ENCODE measurements at regions not wholly inside any gene's neighbourhood (a gene's known extent, or its start where the extent isn't known, plus 50 kb on each side); places are given as distances from the start of the nearest gene placed in this dataset.

DNA sequence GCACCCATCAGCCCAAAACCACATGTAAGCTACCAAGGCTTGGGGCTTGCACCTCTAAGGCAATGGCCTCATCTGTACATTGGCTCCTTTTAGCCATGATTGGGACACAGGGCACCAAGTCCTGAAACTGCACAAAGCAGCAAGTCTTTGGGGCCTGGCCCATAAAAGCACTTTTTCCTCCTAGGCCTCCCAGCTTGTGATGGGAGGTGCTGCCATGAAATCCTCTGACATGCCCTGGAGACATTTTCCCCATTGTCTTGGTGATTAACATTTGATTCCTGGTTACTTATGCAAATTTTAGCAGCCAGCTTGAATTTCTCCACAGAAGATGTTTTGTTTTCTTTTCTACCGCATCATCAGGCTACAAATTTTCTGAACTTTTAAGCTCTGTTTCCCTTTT, 58.5 kb upstream of the PABPC4L start:
- no peak overlapping the region for H3K4me3 ChIP-seq
- no peaks in the 10 kb centered on the region for H3K9me3 ChIP-seq
- ATAC-seq (ENCODE audit: low FRiP score in 2 of 2) (no peak), DNase-seq (no peak)
- 93 to 100% methylated on average over 1 of the region's 1 CpG for WGBS, 2 donors
- H3K36me3 ChIP-seq = no peaks in the 10 kb centered on the region
- no peaks in the 10 kb centered on the region for H3K4me1 ChIP-seq
- no peak overlapping the region for H3K27ac ChIP-seq
- no peak for TF ChIP-seq POLR2A (IDR thresholded peaks at IDR 0.05)
- no peak for TF ChIP-seq CTCF (IDR thresholded peaks at IDR 0.05)
- TF ChIP-seq POLR2AphosphoS5 (IDR thresholded peaks at IDR 0.05) = no peak
- no peak for TF ChIP-seq EP300 (IDR thresholded peaks at IDR 0.05)
- no peaks in the 10 kb centered on the region for H3K27me3 ChIP-seq

Small RNA genes lying in the stretch of these regions (small RNA-seq; reads per million reads assigned to genes)
- 0 reads per million in 4 donors for gene AC104619.4
- gene RF00026 = 0 reads per million in 4 donors

All from upper lobe of left lung (tissue), 6 donors.